ENCODE measurements at regions not wholly inside any gene's neighbourhood (a gene's known extent, or its start where the extent isn't known, plus 50 kb on each side); places are given as distances from the start of the nearest gene placed in this dataset.

DNA sequence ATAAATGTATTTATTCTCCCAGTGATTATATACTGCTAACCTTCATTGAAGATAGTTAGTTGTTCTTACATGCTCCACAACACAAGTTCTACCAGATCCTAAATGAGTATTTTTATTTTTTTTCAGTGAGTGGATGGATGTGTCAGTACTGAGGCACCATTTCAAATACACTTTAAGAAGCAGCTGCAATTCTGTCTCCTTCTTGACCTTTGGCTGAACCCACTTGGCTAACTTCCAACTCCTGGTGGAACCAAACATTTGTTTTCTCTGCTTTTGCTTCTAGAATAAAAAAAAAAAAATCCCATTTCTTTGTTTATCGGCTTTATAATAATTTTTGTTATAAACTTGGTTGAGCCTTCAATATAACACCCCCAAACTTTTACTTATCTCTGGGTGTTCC lies 458.3 kb upstream of the MAP3K7 start:
- no peak overlapping the region for H3K4me3 ChIP-seq (ENCODE audit: low read length)
- H3K4me1 ChIP-seq (ENCODE audit: low read length): no peaks in the 10 kb centered on the region
- no peak overlapping the region for H2AFZ ChIP-seq (ENCODE audit: low read depth, low read length)
- H4K20me1 ChIP-seq (ENCODE audit: insufficient read depth, low read length): no peaks in the 10 kb centered on the region
- no peak overlapping the region for H3K4me2 ChIP-seq (ENCODE audit: low read length)
- H3K36me3 ChIP-seq (replicated peaks; ENCODE audit: low read depth, low read length): no peaks in the 10 kb centered on the region
- H3K9ac ChIP-seq (ENCODE audit: low read length): no peak overlapping the region
- TF ChIP-seq EZH2phosphoT487 (IDR thresholded peaks at IDR 0.05; ENCODE audit: low read depth): no peak
- TF ChIP-seq, protein P1, sequence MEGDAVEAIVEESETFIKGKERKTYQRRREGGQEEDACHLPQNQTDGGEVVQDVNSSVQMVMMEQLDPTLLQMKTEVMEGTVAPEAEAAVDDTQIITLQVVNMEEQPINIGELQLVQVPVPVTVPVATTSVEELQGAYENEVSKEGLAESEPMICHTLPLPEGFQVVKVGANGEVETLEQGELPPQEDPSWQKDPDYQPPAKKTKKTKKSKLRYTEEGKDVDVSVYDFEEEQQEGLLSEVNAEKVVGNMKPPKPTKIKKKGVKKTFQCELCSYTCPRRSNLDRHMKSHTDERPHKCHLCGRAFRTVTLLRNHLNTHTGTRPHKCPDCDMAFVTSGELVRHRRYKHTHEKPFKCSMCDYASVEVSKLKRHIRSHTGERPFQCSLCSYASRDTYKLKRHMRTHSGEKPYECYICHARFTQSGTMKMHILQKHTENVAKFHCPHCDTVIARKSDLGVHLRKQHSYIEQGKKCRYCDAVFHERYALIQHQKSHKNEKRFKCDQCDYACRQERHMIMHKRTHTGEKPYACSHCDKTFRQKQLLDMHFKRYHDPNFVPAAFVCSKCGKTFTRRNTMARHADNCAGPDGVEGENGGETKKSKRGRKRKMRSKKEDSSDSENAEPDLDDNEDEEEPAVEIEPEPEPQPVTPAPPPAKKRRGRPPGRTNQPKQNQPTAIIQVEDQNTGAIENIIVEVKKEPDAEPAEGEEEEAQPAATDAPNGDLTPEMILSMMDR (IDR thresholded peaks at IDR 0.05; ENCODE audit: low read depth, low read length): no peak
- no peak overlapping the region for H3K27ac ChIP-seq (ENCODE audit: low read length)
- no peaks in the 10 kb centered on the region for H3K79me2 ChIP-seq (ENCODE audit: low read length)
- H3K9me3 ChIP-seq (ENCODE audit: insufficient read depth, low read length): no peaks in the 10 kb centered on the region
- no peaks in the 10 kb centered on the region for H3K27me3 ChIP-seq (ENCODE audit: low read depth, low read length)

DNA sequence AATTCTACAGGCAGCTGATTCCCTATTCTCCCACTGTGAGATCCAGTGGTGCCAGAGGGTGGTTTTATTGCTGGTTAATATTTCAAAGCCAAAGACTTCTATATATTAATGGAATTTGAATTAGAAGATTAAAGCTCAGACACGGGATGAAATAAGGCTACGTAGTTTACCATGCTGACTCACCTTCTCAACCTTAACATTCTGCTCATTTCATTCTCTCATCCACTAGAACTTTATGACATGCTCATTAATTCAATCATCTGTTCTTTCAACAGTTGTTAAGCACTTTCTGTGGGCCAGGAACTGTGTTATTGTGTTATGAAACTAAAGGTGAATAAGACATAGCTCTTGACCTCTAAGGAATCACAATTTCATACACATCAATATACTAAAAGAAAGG lies 456.9 kb upstream of the MAP3K7 start:
- H4K20me1 ChIP-seq (ENCODE audit: insufficient read depth, low read length): no peaks in the 10 kb centered on the region
- no peaks in the 10 kb centered on the region for H3K4me1 ChIP-seq (ENCODE audit: low read length)
- H3K9me3 ChIP-seq (ENCODE audit: insufficient read depth, low read length): no peaks in the 10 kb centered on the region
- no peak overlapping the region for H3K4me3 ChIP-seq (ENCODE audit: low read length)
- no peaks in the 10 kb centered on the region for H3K27me3 ChIP-seq (ENCODE audit: low read depth, low read length)
- no peak overlapping the region for H2AFZ ChIP-seq (ENCODE audit: low read depth, low read length)
- no peaks in the 10 kb centered on the region for H3K36me3 ChIP-seq (replicated peaks; ENCODE audit: low read depth, low read length)
- TF ChIP-seq, protein P1 (IDR thresholded peaks at IDR 0.05; ENCODE audit: low read depth, low read length): no peak
- TF ChIP-seq EZH2phosphoT487 (IDR thresholded peaks at IDR 0.05; ENCODE audit: low read depth): no peak
- no peak overlapping the region for H3K27ac ChIP-seq (ENCODE audit: low read length)
- H3K79me2 ChIP-seq (ENCODE audit: low read length): no peaks in the 10 kb centered on the region
- H3K4me2 ChIP-seq (ENCODE audit: low read length): no peak overlapping the region
- no peak overlapping the region for H3K9ac ChIP-seq (ENCODE audit: low read length)

DNA sequence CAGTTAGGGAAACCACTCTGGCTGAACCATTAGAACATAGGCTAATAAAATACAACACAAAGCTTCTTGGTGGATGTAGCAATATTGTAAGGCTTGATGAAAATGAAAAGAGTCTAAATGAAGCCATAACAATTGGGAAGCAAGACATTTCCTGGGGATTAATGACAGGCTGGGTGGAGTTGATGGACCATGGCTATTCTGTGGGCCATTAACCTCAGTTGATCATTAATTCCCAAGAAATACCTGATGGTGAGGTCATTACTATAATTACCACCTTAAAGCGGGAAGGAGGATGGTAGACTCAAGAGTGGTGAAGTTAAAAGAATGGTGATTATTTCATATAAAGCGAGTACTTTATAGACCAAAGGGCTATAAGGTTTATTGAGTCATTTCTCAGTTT lies 455.8 kb upstream of the MAP3K7 start:
- H3K9me3 ChIP-seq (ENCODE audit: insufficient read depth, low read length): no peaks in the 10 kb centered on the region
- TF ChIP-seq EZH2phosphoT487 (IDR thresholded peaks at IDR 0.05; ENCODE audit: low read depth): no peak
- TF ChIP-seq, protein P1 (IDR thresholded peaks at IDR 0.05; ENCODE audit: low read depth, low read length): no peak

DNA sequence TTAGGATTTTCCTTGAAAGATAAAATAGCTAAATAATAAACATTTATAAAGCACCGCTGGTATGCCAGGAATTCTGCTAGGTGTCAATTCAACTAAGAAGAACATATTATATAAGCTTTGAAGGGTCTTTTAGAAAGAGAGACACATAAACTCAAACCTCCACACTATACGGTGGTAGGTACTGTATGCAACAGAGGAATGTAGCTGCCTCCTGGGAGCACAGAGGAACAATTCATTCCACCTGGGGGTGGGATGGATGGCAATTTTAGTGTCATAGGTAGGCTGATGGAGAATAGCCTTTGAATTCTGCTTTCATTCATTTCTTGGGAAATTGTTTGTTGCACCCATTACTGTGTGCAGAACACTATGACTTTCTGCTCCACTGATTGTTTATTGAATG lies 447.1 kb upstream of the MAP3K7 start:
- H3K79me2 ChIP-seq (ENCODE audit: low read length): no peaks in the 10 kb centered on the region
- no peaks in the 10 kb centered on the region for H3K36me3 ChIP-seq (replicated peaks; ENCODE audit: low read depth, low read length)
- H3K27ac ChIP-seq (ENCODE audit: low read length): no peak overlapping the region
- no peaks in the 10 kb centered on the region for H3K9me3 ChIP-seq (ENCODE audit: insufficient read depth, low read length)
- no peak overlapping the region for H2AFZ ChIP-seq (ENCODE audit: low read depth, low read length)
- no peak overlapping the region for H3K9ac ChIP-seq (ENCODE audit: low read length)
- H3K4me1 ChIP-seq (ENCODE audit: low read length): no peaks in the 10 kb centered on the region
- H3K27me3 ChIP-seq (ENCODE audit: low read depth, low read length): no peaks in the 10 kb centered on the region
- H3K4me2 ChIP-seq (ENCODE audit: low read length): no peak overlapping the region
- no peak for TF ChIP-seq EZH2phosphoT487 (IDR thresholded peaks at IDR 0.05; ENCODE audit: low read depth)
- TF ChIP-seq, protein P1 (IDR thresholded peaks at IDR 0.05; ENCODE audit: low read depth, low read length): no peak
- no peak overlapping the region for H3K4me3 ChIP-seq (ENCODE audit: low read length)
- H4K20me1 ChIP-seq (ENCODE audit: insufficient read depth, low read length): no peaks in the 10 kb centered on the region

More for the DNA sequence above, 455.8 kb upstream of the MAP3K7 start:
- H3K36me3 ChIP-seq (replicated peaks; ENCODE audit: low read depth, low read length): no peaks in the 10 kb centered on the region
- no peaks in the 10 kb centered on the region for H4K20me1 ChIP-seq (ENCODE audit: insufficient read depth, low read length)
- H3K4me2 ChIP-seq (ENCODE audit: low read length): no peak overlapping the region
- no peaks in the 10 kb centered on the region for H3K4me1 ChIP-seq (ENCODE audit: low read length)
- no peak overlapping the region for H2AFZ ChIP-seq (ENCODE audit: low read depth, low read length)
- H3K9ac ChIP-seq (ENCODE audit: low read length): no peak overlapping the region
- no peaks in the 10 kb centered on the region for H3K79me2 ChIP-seq (ENCODE audit: low read length)
- no peak overlapping the region for H3K4me3 ChIP-seq (ENCODE audit: low read length)
- H3K27me3 ChIP-seq (ENCODE audit: low read depth, low read length): no peaks in the 10 kb centered on the region
- H3K27ac ChIP-seq (ENCODE audit: low read length): no peak overlapping the region

Measured in OCI-LY3 (cell line).